Naive thymus-derived CD8-positive, alpha-beta T cell (primary cell): ENCODE measurements at regions not wholly inside any gene's neighbourhood (a gene's known extent, or its start where the extent isn't known, plus 50 kb on each side); places are given as distances from the start of the nearest gene placed in this dataset.

Source experiments
- ATAC-seq, 2 donors: fragments of 150-1000 bp; cut with Tn5 transposase in 1 of 2; sonication (Bioruptor Pico), chemical (Tn5 transposase) in 1 of 2; 1 replicate in 1 of 2; 2 replicates in 1 of 2; pipeline ENCODE4 v1.10.0; 2021; ENCODE audit warnings: mild to moderate bottlenecking in 2 of 2, moderate library complexity in 2 of 2
- POLR2A ChIA-PET: fragments of 350-600 bp; sonication (Branson Sonifier 250); formaldehyde crosslinking; loops from one replicate; lab custom pipeline; 2021; ENCODE audit warnings: antibody characterized with exemption; lab: Charles Lee
- DNase-seq, 10 donors: peaks; one replicate each; pipeline versions ENCODE4 v3.0.0 to v3.0.0-alpha.2; 2020 to 2022
- H3K27ac Mint-ChIP-seq, 10 donors: one replicate each; pipeline ENCODE4 v1.8.0; 2020 to 2022; ENCODE audit warnings: mild to moderate bottlenecking in 10 of 10, mixed read lengths in 10 of 10, moderate library complexity in 4 of 10, inconsistent platforms in 1 of 10
- H3K27me3 Mint-ChIP-seq, 5 donors: one replicate each; pipeline ENCODE4 v1.8.0; 2021 to 2022; ENCODE audit warnings: mixed read lengths in 5 of 5
- H3K36me3 Mint-ChIP-seq, 3 donors: one replicate each; pipeline ENCODE4 v1.8.0; 2020 to 2022; ENCODE audit warnings: mixed read lengths in 3 of 3, mild to moderate bottlenecking in 2 of 3, inconsistent platforms in 1 of 3
- H3K4me1 Mint-ChIP-seq, 4 donors: one replicate each; pipeline ENCODE4 v1.8.0; 2021 to 2022; ENCODE audit warnings: mixed read lengths in 4 of 4
- H3K4me3 Mint-ChIP-seq, 10 donors: one replicate each; pipeline ENCODE4 v1.8.0; 2020 to 2022; ENCODE audit warnings: mild to moderate bottlenecking in 10 of 10, mixed read lengths in 10 of 10, moderate library complexity in 6 of 10, inconsistent platforms in 1 of 10
- H3K9me3 Mint-ChIP-seq, 9 donors: one replicate each; pipeline ENCODE4 v1.8.0; 2020 to 2022; ENCODE audit warnings: mixed read lengths in 9 of 9, mild to moderate bottlenecking in 3 of 9, inconsistent platforms in 1 of 9, moderate library complexity in 1 of 9

DNA sequence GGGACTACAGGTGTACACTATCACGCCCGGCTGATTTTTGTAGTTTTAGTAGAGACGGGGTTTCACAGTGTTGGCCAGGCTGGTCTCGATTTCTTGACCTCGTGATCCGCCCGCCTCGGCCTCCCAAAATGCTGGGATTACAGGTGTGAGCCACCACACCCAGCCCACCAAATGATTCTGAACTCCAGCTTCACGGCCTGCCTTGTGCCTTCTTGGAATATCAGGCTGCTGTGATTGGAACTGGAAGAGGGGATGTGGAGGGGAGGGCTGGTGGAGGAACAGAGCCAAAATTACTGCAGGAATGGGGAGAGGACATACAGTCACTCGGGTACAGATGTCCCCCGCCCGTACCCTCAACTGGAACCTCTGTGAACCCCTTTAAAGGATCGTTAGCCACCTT, 268.4 kb downstream of the ACTR3B start:
- H3K4me1 Mint-ChIP-seq, result no peaks in the 10 kb centered on the region
- no peaks in the 10 kb centered on the region for H3K36me3 Mint-ChIP-seq
- no peak for ATAC-seq
- H3K27ac Mint-ChIP-seq, result no peak overlapping the region
- POLR2A ChIA-PET, result no interaction called here
- H3K9me3 Mint-ChIP-seq, result no peaks in the 10 kb centered on the region
- no peak overlapping the region for H3K4me3 Mint-ChIP-seq
- H3K27me3 Mint-ChIP-seq, result peaks cover 0 to 3% (median 0%) of the 10 kb centered on the region in 5 donors
- no peak for DNase-seq

DNA sequence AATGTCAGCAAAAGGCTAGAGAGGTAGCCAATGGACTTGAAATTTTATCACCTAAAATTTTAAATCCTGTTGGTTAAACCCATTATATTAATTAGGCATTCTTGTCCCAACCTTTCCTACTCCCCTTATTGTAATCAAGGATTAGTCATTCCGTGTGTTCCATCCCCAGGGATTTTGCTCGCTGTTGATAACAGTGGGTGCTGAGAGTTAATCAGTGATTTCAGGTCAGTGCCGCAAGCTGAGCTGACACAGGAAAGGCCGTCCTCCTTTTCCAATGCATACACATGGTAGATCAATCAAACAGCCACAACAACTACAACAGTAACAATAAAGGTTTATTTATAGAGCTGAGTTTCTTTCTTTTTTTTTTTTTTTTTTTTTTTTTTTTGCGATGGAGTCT, 271.4 kb downstream of the ACTR3B start:
- H3K27me3 Mint-ChIP-seq, result peaks cover 0 to 2% (median 0%) of the 10 kb centered on the region in 5 donors
- ATAC-seq (no peak), DNase-seq (no peak)
- H3K36me3 Mint-ChIP-seq, result no peaks in the 10 kb centered on the region
- no peak overlapping the region for H3K27ac Mint-ChIP-seq
- H3K4me3 Mint-ChIP-seq, result no peak overlapping the region
- no peaks in the 10 kb centered on the region for H3K4me1 Mint-ChIP-seq
- no peaks in the 10 kb centered on the region for H3K9me3 Mint-ChIP-seq
- POLR2A ChIA-PET, result no interaction called here

DNA sequence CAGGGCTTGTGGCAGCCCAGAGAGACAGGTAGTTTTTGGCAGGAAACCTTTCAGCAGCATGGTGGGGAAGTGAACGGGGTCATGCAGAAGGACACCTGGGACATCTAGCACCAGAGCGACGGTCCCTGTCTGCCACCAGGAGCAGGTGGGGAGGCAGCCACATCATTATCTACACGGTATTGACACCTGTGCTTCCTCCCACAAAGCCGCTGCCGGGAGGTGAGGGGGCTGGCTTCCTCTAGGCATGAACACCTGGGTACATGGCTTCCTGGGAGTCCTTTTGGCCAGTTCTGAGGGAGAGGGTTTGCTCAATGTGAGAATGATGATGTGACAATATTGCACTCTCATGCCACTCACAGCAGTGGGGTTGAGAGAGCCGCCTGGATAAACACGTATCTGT, 275.2 kb downstream of the ACTR3B start:
- POLR2A ChIA-PET, result no interaction called here
- Mint-ChIP-seq H3K4me3 (no peak overlapping the region), H3K27me3 (peaks cover 0 to 2% (median 0%) of the 10 kb centered on the region in 5 donors), H3K27ac (peak overlapping the region in 1 of 10 donors; percentile 11), H3K9me3 (peaks cover 0 to 7% (median 0%) of the 10 kb centered on the region in 9 donors), H3K4me1 (no peaks in the 10 kb centered on the region), H3K36me3 (no peaks in the 10 kb centered on the region)
- DNase-seq (no peak), ATAC-seq (no peak)

DNA sequence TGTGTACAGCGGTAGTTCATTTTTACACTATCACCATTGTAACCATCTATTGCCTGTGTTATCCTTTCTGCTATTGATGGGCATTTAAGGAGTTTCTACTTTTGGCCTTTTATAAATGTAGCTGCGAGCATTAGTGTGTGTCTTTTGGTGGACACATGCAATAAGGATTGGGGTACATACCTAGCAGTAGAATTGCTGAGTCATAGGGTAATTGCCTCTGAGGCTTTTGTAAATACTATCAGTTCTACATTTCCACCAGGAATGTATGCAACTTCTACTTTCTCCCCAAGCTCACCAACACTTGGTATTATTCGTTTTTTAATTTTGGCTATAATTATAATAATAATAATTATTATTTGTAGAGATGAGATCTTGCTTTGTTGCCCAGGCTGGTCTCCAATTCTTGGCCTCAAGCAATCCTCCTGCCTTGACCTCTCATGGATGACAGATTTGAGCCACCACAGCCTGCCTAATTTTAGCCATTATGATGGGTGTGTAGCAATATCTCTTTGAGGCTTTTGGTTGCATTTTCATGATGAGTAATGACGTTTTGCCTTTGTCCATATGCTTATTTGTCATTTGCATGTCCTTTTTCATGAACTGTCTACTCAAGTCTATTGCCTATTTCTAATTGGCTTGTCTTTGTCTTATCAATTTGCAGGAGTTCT, 277.0 kb downstream of the ACTR3B start:
- H3K27me3 Mint-ChIP-seq, result peaks cover 0 to 2% (median 0%) of the 10 kb centered on the region in 5 donors
- no peak overlapping the region for H3K27ac Mint-ChIP-seq
- POLR2A ChIA-PET, result no interaction called here
- ATAC-seq (no peak), DNase-seq (no peak)
- no peaks in the 10 kb centered on the region for H3K4me1 Mint-ChIP-seq
- H3K4me3 Mint-ChIP-seq, result no peak overlapping the region
- peaks cover 0 to 2% (median 0%) of the 10 kb centered on the region in 3 donors for H3K36me3 Mint-ChIP-seq
- peaks cover 0 to 7% (median 0%) of the 10 kb centered on the region in 9 donors for H3K9me3 Mint-ChIP-seq

- Mint-ChIP-seq H3K27ac (no peak overlapping the region), H3K4me3 (no peak overlapping the region), H3K9me3 (peaks cover 0 to 4% (median 0%) of the 10 kb centered on the region in 9 donors), H3K36me3 (peaks cover 0 to 2% (median 0%) of the 10 kb centered on the region in 3 donors), H3K27me3 (peaks cover 0 to 9% (median 0%) of the 10 kb centered on the region in 5 donors), H3K4me1 (no peaks in the 10 kb centered on the region)
- ATAC-seq, result no peak
- DNase-seq, result no peak
- POLR2A ChIA-PET, result no interaction called here
Measured at GRCh38 chr7:153043440-153043839, 283.9 kb downstream of the ACTR3B start.

GRCh38 chr7:153044981-153045380, 285.4 kb downstream of the ACTR3B start:
- ATAC-seq (no peak), DNase-seq (no peak)
- POLR2A ChIA-PET, result no interaction called here
- peaks cover 0 to 9% (median 0%) of the 10 kb centered on the region in 5 donors for H3K27me3 Mint-ChIP-seq
- H3K9me3 Mint-ChIP-seq, result peaks cover 0 to 4% (median 0%) of the 10 kb centered on the region in 9 donors
- H3K27ac Mint-ChIP-seq, result no peak overlapping the region
- H3K4me3 Mint-ChIP-seq, result no peak overlapping the region
- no peaks in the 10 kb centered on the region for H3K36me3 Mint-ChIP-seq
- H3K4me1 Mint-ChIP-seq, result no peaks in the 10 kb centered on the region

- POLR2A ChIA-PET, result no interaction called here
- ATAC-seq (no peak), DNase-seq (no peak)
- peaks cover 0 to 3% (median 0%) of the 10 kb centered on the region in 5 donors for H3K27me3 Mint-ChIP-seq
- H3K27ac Mint-ChIP-seq, result no peak overlapping the region
- no peaks in the 10 kb centered on the region for H3K4me1 Mint-ChIP-seq
- peaks cover 0 to 10% (median 0%) of the 10 kb centered on the region in 9 donors for H3K9me3 Mint-ChIP-seq
- no peaks in the 10 kb centered on the region for H3K36me3 Mint-ChIP-seq
- no peak overlapping the region for H3K4me3 Mint-ChIP-seq
Measured at GRCh38 chr7:153047079-153047959, 287.8 kb downstream of the ACTR3B start.

- no peak overlapping the region for H3K4me3 Mint-ChIP-seq
- DNase-seq (no peak), ATAC-seq (no peak)
- H3K9me3 Mint-ChIP-seq, result peaks cover 0 to 10% (median 0%) of the 10 kb centered on the region in 9 donors
- no peaks in the 10 kb centered on the region for H3K36me3 Mint-ChIP-seq
- no peaks in the 10 kb centered on the region for H3K27me3 Mint-ChIP-seq
- POLR2A ChIA-PET, result no interaction called here
- no peak overlapping the region for H3K27ac Mint-ChIP-seq
- no peaks in the 10 kb centered on the region for H3K4me1 Mint-ChIP-seq
Measured at GRCh38 chr7:153052206-153052605, 292.7 kb downstream of the ACTR3B start.

DNA sequence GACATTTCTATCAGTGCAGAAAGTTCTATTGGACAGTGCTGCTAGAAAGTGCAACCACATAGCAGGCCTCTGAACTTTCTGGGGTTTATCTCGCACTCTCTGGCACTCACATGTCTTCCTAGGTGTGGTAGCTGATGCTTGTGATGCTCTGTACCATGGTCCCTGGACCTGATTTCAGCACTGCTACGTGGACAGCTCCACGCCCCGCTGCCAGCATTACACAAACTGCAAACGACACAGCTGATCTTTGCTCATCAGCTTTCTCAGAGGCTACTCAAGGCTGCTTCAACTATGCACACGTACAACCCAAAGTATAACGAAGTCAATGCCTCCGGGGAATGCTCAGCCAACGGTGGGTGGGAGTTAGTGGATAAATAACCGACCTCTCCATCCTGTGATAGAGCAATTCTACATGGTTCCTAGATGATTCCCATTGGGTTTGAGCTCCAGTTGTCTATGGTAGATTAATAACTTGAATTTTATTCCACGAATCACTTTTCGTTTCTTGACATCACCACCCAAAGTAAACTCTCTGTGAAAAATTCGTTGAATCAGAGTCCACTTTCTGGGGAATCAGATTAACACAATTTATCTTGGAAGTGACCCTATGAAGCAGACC, 302.5 kb downstream of the ACTR3B start:
- no peak for DNase-seq
- no peaks in the 10 kb centered on the region for H3K4me1 Mint-ChIP-seq
- no peak overlapping the region for H3K27ac Mint-ChIP-seq
- no peak for ATAC-seq
- peaks cover 0 to 3% (median 0%) of the 10 kb centered on the region in 5 donors for H3K27me3 Mint-ChIP-seq
- peaks cover 0 to 4% (median 0%) of the 10 kb centered on the region in 3 donors for H3K36me3 Mint-ChIP-seq
- H3K4me3 Mint-ChIP-seq, result no peak overlapping the region
- POLR2A ChIA-PET, result no interaction called here
- H3K9me3 Mint-ChIP-seq, result peaks cover 0 to 14% (median 0%) of the 10 kb centered on the region in 9 donors

GRCh38 chr7:153065051-153065450, 305.5 kb downstream of the ACTR3B start:
- POLR2A ChIA-PET, result no interaction called here
- H3K27ac Mint-ChIP-seq, result no peak overlapping the region

DNA sequence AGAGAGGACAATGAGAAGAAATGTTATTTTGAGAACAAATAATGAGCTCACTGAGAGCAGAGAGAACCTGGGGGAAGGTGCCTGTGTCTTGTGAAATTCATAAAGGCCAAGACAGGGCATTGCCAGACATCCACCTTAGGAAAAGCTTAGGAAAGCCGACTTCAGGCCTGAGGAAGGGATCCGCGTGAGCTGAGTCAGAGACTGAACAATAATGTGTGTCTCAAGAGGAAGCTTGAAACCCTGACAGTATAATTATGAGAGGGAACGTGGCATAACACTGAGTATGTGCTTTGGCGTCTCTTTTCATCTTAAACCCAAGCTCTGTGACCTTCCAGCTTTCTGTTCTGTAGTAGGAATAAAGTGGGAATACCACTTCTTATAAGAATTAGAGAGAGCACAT, 307.2 kb downstream of the ACTR3B start:
- peaks cover 0 to 4% (median 0%) of the 10 kb centered on the region in 3 donors for H3K36me3 Mint-ChIP-seq
- no peak for DNase-seq
- peaks cover 0 to 8% (median 0%) of the 10 kb centered on the region in 9 donors for H3K9me3 Mint-ChIP-seq
- H3K27ac Mint-ChIP-seq, result no peak overlapping the region
- no peak for ATAC-seq
- no peaks in the 10 kb centered on the region for H3K4me1 Mint-ChIP-seq
- POLR2A ChIA-PET, result no interaction called here
- H3K4me3 Mint-ChIP-seq, result no peak overlapping the region
- no peaks in the 10 kb centered on the region for H3K27me3 Mint-ChIP-seq

More at GRCh38 chr7:153065051-153065450, 305.5 kb downstream of the ACTR3B start:
- no peak for DNase-seq
- Mint-ChIP-seq H3K4me1 (no peaks in the 10 kb centered on the region), H3K9me3 (peaks cover 0 to 14% (median 0%) of the 10 kb centered on the region in 9 donors), H3K27me3 (no peaks in the 10 kb centered on the region), H3K36me3 (peaks cover 0 to 4% (median 0%) of the 10 kb centered on the region in 3 donors), H3K4me3 (no peak overlapping the region)
- no peak for ATAC-seq

- H3K4me1 Mint-ChIP-seq, result no peaks in the 10 kb centered on the region
- POLR2A ChIA-PET, result no interaction called here
- H3K4me3 Mint-ChIP-seq, result no peak overlapping the region
- H3K27me3 Mint-ChIP-seq, result no peaks in the 10 kb centered on the region
- ATAC-seq (no peak), DNase-seq (no peak)
- no peaks in the 10 kb centered on the region for H3K9me3 Mint-ChIP-seq
- H3K27ac Mint-ChIP-seq, result no peak overlapping the region
- no peaks in the 10 kb centered on the region for H3K36me3 Mint-ChIP-seq
Measured at GRCh38 chr7:153070141-153070540, 310.6 kb downstream of the ACTR3B start.

- POLR2A ChIA-PET, result no interaction called here
- Mint-ChIP-seq H3K36me3 (no peaks in the 10 kb centered on the region), H3K9me3 (peaks cover 0 to 4% (median 0%) of the 10 kb centered on the region in 9 donors), H3K27ac (no peak overlapping the region), H3K4me1 (no peaks in the 10 kb centered on the region), H3K27me3 (no peaks in the 10 kb centered on the region), H3K4me3 (no peak overlapping the region)
- ATAC-seq (no peak), DNase-seq (no peak)
Measured at GRCh38 chr7:153072806-153073205, 313.3 kb downstream of the ACTR3B start.
